NCI-H526 (cell line): ENCODE measurements at regions not wholly inside any gene's neighbourhood (a gene's known extent, or its start where the extent isn't known, plus 50 kb on each side); places are given as distances from the start of the nearest gene placed in this dataset.

Source experiments
- DNase-seq, 2 experiments: peaks; one replicate each; lab custom pipeline; 2025; lab: John Stamatoyannopoulos, UW

DNA sequence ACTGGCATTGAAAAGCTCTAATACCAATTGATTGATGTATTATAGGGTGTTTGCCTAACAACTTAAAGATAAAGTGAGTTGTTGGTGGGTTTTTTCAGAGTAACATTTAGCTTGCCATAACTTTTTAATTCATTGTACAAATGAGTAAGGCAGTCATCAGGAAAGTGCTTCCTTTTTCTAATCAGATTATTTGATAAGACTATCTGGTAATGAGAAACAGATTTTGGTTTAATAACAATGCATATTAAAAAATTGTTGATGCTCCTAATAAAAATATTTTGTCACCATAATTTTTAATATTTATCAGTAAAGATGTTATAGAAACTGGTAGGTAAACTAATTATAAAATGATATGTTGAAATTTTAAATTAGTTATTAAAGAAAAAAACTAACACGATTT is 51.3 kb downstream of the BLTP1 start:
- no peak for DNase-seq

DNA sequence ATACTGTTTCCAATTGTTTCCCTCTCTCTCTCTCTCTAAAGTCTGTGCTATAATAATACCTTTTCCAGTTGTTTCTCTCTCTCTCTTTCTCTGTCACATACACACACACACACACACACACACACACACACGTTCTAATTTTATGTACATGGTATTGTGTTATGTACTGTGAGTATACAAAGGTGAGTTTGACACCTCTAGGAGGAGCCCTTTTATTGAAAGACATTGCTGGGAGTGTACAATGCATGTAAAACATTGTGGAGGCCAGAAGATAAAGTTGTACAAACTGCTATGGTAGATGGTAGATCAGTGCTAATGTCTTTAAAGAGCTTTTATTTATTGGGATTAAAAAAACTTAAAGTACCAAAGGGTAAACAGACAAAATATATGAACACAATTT is 53.6 kb downstream of the BLTP1 start:
- peak in 1 of 2 experiments; percentile 40 for DNase-seq

DNA sequence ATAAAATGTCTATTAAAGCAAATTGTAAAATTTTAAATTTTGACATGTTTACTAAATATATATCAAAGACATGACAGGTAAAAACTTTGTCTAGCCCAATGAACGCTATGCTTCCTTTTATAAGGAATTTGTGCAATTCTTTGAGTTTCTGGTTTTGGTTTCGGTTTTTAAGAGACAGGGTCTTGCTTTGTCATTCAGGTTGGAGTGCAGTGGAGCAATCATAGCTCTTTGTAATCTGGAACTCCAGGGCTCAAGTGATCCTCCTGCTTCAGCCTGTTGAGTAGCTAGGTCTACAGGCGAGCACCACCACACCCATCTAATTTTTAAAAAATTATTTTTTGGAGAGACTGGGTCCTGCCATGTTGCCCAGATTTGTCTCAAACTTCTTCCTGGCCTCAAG is 60.7 kb downstream of the BLTP1 start:
- DNase-seq = no peak

DNA sequence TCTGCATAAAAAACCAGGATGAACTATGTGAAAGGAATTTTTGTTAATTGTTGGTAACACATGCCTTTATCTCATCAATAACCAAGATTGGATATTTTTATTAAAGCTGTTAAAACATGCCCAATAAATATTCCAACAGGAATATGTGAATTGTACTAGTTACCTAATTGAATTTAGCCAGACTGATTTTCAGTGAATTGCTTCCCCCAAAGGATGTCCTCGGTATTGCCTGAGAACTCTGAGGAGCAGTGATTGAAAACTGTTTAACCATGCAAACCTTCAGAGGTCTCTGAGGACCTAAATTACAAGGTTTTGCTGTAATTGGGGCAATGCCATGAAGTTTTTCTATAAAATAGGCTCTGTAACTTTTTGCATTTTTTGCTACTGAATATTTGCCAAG is 66.6 kb downstream of the BLTP1 start:
- peak in 1 of 2 experiments; percentile 3 for DNase-seq

DNA sequence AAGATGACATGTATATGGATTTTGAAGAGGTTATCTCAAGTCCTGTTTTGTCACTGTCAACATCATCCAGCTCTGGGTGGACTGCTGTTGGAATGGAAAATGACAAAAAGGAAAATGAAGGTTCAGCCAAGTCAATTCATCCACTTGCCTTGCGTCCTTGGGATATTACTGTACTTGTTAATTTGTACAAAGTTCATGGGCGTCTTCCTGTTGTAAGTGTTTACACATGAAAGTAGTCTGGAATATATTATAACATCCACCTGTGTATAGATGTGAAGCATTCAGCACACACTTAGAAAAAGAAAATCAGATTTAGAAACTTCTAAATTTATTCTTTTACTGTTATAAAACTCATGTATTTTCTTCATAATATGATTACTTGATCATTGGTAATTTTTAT is 67.2 kb downstream of the BLTP1 start:
- no peak for DNase-seq

DNA sequence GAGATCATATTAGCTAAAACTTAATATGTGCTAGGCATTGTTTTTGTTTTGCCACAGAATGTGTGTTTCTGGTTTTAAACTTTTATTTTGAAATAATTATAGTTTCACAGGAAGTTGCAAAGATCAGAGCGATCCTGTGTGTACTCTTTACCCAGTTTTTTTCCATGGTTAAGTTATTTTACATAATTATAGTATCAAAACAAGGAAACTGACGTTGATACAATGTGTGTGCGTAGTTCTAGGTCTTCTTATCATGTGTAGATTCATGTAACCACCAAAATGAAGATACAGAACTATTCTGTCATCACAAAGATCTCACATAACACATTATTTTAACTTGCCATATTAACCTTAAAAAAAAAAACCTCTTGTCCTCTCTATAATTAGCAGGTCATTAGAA is 69.2 kb downstream of the BLTP1 start:
- no peak for DNase-seq

DNA sequence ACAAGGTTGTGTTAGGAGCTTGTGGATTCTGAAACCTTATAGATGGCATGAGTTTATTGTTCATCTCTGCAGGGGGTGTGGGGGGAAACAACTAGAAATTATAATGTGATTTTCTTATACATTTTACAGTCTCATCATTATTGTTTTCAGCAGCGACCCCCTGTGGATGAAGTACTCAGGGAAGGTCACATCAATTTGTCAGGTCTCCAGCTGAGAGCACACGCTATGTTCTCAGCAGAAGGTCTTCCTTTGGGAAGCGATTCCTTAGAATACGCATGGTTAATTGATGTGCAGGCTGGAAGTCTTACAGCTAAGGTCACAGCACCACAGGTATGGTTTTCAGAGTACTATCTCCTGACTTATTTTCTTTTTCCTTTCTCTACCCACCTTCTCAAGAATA is 72.2 kb downstream of the BLTP1 start:
- DNase-seq = peak in 1 of 2 experiments; percentile 39

DNA sequence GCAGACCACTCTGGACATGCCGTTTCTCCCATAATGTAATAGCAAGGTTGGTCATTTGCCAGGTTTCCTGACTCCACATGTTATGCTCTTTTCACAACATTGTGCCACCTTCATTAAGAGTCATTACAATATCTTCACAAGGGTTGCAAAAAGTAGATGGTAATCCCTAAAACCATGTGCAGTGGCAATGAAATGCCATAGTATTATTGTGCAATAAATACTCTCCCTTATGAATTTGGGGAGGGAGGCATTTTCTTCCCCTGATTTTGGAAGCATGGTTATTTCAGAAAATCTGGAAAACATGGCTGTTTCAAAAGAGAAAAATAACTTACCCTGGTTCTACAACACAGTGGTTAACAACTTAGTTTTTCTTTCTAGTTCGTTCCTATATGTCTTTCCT is 75.1 kb downstream of the BLTP1 start:
- no peak for DNase-seq

DNA sequence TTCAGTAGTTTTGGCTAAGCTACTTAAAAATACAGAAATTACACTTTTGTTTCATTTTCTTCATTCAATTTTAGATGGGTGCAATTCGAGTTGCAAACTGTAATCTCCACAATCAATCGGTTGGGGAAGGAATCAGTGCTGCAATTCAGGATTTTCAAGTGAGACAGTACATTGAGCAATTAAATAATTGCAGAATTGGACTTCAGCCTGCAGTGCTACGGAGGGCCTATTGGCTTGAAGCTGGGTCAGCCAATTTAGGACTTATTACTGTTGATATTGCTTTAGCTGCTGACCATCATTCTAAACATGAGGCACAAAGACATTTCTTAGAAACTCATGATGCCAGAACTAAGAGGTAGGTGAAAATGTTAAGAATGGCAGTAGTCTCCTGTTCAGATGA is 77.7 kb downstream of the BLTP1 start:
- no peak for DNase-seq

DNA sequence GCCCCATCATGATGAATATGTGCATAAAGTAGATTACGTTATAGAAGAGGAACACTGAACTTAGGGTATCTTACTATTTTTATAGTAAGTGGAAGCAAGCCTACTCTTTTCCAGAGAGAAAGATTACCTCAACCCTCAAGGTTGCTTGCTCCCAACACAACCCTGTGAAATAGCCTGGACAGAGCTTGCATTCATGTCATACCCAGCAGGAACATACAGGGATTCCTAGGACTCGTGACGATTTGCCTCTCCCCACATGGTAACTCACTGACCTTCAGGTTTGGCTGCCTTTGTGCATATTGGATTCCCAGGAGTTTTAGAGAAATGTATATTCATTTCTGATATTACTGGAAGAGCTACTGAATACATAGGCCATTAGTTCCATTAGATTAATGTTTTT is 80.5 kb downstream of the BLTP1 start:
- DNase-seq = no peak

DNA sequence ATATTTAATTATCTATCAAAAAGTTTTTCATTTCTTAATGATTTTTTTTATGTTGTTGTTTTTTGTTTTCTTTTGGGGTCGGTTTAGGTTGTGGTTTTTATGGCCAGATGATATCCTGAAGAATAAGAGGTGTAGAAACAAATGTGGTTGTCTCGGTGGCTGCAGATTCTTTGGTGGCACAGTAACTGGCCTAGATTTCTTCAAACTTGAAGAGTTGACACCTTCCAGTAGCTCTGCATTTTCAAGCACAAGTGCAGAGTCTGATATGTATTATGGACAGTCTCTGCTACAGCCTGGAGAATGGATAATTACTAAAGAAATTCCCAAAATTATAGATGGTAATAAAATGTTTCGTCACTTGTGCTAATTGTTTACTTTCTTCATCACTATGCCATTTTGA is 82.6 kb downstream of the BLTP1 start:
- no peak for DNase-seq

DNA sequence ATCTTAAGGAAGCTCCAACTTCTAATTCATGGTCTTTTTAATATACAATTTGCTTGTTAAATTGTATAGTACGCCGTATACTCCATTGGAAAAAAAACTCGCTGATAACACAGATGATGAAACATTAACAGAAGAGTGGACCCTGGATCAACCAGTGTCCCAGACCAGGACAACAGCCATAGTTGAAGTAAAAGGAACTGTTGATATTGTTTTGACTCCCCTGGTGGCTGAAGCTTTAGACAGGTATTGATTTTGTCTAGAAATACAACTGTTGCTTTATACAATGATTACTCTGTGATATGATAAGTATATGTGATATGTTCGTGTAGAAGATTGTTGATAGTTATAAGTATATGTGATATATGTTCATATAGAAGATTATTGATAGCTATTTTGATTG is 91.7 kb downstream of the BLTP1 start:
- DNase-seq = no peak

DNA sequence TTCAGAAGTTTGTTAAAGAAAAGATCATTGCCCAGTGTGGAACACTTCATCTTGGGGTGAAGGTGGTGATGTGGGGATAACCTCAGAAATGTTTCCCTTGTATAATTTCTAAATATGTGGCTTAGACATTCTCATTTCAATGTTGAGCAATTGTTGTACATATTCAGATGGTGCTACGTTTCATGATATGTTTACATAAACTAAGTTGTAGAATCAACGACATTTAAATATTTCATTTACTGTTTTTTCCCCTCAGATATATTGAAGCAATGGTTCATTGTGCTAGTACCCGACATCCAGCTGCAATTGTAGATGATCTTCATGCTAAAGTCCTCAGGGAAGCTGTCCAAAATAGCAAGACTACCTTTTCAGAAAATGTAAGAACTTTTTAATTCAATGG is 92.6 kb downstream of the BLTP1 start:
- no peak for DNase-seq

DNA sequence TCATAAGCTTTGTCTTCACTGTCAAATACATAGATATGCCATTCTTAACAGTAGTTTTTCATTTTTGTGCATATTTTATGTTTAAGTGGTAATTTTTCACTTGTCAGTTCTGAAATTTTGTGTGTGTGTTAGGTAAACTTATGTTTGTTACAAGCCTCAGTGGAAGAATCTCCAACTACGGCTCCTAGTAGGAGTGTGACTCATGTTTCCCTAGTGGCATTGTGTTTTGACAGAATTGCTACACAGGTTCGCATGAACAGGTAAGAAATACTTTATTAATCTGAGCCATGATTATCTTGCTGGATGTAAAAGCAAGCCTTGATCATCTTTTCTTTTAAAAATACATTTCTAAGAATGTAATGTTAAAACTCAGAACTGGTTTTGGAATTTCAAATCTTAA is 94.4 kb downstream of the BLTP1 start:
- no peak for DNase-seq

DNA sequence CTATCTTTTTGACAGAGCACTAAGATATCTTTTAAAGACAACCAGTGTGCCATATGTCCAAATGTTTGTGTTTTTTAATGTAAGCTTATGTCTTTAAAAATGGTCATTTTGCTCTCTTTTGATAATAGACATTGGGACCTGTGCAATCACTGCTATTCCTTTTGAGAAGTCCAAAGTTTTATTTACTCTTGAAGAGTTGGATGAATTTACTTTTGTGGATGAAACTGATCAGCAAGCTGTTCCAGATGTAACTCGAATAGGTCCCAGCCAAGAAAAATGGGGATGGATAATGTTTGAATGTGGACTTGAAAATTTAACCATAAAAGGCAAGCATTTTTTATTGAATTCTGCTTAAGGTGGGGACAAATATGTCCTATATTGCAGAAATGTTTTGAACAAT is 97.2 kb downstream of the BLTP1 start:
- no peak for DNase-seq

DNA sequence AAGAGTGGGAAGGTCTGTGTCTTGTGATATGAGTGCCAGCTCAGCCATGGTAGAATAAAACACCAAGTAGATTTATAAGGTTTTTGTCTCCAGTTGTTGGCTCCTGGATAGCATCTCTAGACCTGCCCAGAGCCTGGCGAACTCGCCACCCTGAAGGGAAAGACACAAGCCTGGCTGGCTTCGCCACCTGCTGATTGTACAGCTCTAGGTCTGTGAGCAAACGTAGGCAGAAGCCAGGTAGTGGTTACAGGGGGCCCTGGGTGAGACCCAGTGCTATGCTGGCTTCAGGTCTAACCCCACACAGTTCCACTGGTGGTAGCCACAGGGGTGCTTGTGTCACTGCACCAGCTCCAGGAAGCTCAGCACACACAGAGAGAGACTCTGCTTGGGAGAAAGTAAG is 100.5 kb downstream of the BLTP1 start:
- no peak for DNase-seq

DNA sequence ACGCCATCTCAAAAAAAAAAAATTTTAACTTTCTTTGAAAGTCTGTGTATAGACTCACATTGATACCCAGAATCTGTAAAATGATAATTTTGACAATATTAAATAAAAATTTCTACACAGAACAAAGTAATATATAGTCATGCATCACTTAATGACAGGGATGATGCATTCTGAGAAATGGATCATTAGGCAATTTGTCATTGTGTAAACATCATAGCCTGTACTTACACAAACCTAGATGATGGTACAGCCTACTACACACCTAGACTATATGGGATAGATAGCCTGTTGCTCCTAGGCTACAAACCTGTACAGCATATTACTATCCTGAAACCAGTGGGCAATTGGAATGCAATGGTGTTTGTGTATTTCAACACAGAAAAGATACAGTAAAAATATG is 107.7 kb downstream of the BLTP1 start:
- DNase-seq = no peak

DNA sequence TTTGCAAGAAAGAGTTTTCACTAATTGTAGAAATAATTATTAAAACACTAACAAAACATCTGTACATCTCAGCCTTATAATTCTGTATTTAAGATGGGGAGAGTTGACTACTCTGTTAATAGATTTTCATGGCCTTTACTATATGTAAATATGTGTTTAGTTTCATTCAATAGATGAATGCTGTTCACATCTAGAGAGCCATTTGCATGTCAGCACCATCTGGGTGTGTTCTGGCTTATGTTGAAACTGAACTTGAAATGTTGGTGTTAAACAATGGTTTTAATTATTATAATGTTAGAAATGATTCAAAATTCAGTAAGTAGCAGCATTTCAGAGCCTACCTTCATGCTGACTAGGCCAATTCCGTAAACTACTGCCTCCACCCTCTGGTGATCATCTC is 102.5 kb upstream of the ADAD1 start:
- DNase-seq = peak; percentile 3 to 53

DNA sequence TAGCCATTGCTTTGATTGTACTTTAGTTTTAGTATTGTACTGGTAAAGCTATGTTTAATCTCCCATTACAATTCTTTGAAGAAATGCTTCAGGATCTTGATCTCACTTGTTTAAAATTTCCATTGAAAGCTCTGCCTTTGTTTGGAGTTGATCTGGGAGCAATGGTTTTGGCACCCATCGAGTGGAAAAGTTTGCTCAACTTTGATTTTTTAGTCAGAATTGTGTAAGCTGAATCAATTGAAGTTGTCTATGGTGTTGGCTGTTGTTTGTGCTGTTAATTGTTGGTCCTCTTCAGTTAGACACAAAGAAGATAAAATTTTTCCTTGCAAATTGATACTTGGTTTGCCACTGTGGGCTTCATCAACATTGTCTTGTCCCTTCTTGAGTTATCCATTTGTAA is 99.8 kb upstream of the ADAD1 start:
- no peak for DNase-seq

DNA sequence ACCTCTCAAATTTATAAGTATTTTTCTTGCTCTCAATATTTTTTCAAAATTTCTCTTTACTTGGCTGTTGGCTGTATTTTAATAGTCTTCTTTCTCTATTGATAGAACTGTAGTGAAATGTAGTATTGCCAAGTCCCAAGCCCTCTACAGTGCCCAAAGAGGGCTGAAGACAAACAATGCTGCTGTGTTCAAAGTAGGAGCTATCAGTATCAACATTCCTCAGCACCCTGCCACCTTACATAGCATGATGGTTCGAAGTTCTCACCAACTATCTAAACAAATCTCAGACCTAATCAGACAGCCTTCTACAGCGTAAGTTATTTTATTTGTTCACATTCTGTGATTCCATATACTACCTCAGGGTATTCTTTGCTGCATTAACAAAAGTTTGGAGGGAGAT is 99.1 kb upstream of the ADAD1 start:
- DNase-seq = no peak

DNA sequence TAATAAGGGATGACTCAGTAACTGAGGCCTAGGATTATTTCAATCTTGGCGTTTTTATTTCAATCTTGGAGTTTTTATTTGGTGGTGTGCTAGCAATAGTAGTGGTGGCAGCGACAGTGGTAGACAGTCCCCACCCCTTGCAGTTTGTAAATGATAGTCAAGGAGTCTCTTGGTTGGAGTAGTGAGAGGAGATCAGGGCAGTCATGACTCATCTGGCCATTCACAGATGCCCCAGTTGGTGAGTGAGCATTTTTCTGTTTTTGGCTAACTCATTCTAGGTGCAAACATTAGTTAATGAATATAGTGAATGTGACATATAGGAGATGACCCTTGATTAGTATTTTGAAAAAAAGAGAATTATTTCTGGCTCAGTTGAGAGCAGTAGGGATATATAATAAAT is 93.5 kb upstream of the ADAD1 start:
- no peak for DNase-seq

DNA sequence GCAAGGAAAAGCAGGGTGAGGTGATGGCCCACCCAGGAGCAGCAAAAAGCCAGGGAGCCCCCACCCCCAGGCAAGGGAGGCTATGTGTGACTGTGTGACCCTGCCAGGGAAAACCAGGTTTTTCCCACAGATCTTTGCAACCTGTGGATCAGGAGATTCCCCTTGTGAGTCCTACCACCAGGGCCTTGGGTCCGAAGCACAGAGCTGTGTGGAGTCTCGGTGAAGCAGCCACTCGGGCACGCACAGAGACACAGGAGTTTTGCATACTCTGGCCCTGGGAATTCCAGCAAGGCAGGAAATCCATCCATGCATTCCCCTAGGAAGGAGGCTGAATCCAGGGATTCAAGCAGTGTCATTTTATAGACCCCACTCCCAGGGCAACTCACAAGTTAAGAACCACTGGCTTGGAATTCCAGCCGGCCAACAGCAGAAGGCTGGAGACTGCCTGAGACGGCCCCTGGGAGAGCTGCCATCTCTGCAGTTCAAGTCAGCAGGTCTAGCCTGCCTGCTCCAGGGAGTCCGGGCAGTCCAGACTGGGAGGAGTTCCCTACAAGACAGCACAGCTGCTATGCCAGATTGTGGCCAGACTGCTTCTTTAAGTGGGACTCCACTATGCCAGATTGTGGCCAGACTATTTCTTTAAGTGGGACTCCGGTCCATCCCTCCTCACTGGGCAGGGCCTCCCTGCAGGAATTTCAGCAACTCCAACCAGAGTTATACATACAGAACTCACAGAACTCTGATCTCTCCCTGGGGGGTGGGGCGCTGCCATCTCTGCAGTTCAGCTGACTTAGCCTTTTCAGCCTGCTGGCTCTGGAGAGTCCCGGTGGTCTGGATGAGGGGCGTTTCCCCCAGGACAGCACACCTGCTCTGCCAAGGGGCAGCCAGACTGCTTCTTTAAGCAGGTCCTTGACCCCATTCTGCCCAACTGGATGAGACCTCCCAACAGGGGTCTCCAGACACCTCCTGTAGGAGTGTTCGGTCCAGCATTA is 85.1 kb upstream of the ADAD1 start:
- no peak for DNase-seq

DNA sequence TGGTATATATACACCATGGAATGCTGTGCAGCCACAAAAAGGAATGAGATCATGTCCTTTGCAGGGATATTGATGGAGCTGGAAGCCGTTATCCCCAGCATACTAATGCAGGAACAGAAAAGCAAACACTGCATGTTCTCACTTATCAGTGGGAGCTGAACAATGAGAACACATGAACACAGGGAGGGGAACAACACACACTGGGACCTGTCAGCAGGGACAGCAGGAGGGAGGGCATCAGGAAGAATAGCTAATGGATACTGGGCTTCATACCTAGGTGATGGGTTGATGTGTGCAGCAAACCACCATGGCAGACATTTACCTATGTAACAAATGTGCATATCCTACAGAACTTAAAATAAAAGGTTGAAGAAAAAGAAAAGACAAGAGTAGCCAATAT is 81.1 kb upstream of the ADAD1 start:
- no peak for DNase-seq

DNA sequence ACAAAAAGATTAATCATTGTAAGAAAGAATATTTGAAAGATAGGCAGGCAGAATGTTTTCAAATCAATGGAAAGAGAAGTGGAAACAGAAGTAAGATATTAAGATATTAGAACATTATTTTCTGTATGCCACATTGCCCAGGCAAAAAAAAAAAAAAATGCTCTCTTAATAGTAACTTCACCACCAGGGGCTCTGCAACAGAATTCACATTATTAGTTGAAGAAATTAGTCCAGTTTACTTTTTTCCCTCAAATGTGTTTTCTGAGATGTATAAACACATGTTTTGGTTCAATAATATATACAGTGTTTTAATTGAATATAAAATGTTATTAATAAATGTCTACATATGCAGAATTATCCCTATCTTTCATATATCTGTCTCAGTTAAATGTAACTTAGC is 78.0 kb upstream of the ADAD1 start:
- no peak for DNase-seq
